ENCODE measurements at regions not wholly inside any gene's neighbourhood (a gene's known extent, or its start where the extent isn't known, plus 50 kb on each side); places are given as distances from the start of the nearest gene placed in this dataset.

- TF ChIP-seq CTCF (IDR thresholded peaks at IDR 0.05): no peak
- TF ChIP-seq POLR2A (IDR thresholded peaks at IDR 0.05): no peak
These were observed 161.3 kb downstream of the HNMT start for GRCh38 chr2:138125306-138126288.

All from Peyer's patch (tissue), 4 donors.